WERI-Rb-1 (cell line): ENCODE measurements at regions not wholly inside any gene's neighbourhood (a gene's known extent, or its start where the extent isn't known, plus 50 kb on each side); places are given as distances from the start of the nearest gene placed in this dataset.

Source experiments
- DNase-seq: peaks from one replicate; pipeline ENCODE4 v3.0.0-alpha.2; 2020
- H3K27ac ChIP-seq: fragments of 250-450 bp; sonication (Bioruptor Pico); 2 replicates; pipeline ENCODE4 v1.5.1; 2020; ENCODE audit warnings: mild to moderate bottlenecking, moderate library complexity
- H3K27me3 ChIP-seq: fragments of 250-450 bp; sonication (Bioruptor Pico); 2 replicates; pipeline ENCODE4 v1.5.1; 2021; ENCODE audit warnings: mild to moderate bottlenecking, low read depth, moderate library complexity; ENCODE audit not compliant: insufficient read depth, severe bottlenecking
- H3K36me3 ChIP-seq: fragments of 250-450 bp; sonication (Bioruptor Pico); 2 replicates; pipeline ENCODE4 v1.5.1; 2020; ENCODE audit warnings: mild to moderate bottlenecking, moderate library complexity
- H3K4me3 ChIP-seq: 2 replicates; pipeline ENCODE4 v1.5.1; 2011; ENCODE audit warnings: low read depth, mild to moderate bottlenecking, control low read depth, low read length
- H3K9me3 ChIP-seq: fragments of 250-450 bp; sonication (Bioruptor Pico); 2 replicates; pipeline ENCODE4 v1.5.1; 2021; ENCODE audit warnings: mild to moderate bottlenecking, moderate library complexity; ENCODE audit not compliant: severe bottlenecking
- TF ChIP-seq, protein P1 (sequence below): IDR thresholded peaks from 2 replicates; pipeline ENCODE4 v1.5.1; 2011; ENCODE audit warnings: low read depth, mild to moderate bottlenecking, control low read depth, inconsistent platforms, low read length

- no peak overlapping the region for H3K4me3 ChIP-seq
- H3K27ac ChIP-seq = no peak overlapping the region
- no peak for DNase-seq
Observed at GRCh38 chr13:76637641-76638141, 248.5 kb downstream of the KCTD12 start.

GRCh38 chr13:76636829-76637228 is 249.4 kb downstream of the KCTD12 start:
- Histone ChIP-seq H3K27me3 (no peaks in the 10 kb centered on the region), H3K27ac (no peak overlapping the region), H3K36me3 (no peaks in the 10 kb centered on the region), H3K4me3 (no peak overlapping the region), H3K9me3 (no peaks in the 10 kb centered on the region)
- TF ChIP-seq, protein P1, sequence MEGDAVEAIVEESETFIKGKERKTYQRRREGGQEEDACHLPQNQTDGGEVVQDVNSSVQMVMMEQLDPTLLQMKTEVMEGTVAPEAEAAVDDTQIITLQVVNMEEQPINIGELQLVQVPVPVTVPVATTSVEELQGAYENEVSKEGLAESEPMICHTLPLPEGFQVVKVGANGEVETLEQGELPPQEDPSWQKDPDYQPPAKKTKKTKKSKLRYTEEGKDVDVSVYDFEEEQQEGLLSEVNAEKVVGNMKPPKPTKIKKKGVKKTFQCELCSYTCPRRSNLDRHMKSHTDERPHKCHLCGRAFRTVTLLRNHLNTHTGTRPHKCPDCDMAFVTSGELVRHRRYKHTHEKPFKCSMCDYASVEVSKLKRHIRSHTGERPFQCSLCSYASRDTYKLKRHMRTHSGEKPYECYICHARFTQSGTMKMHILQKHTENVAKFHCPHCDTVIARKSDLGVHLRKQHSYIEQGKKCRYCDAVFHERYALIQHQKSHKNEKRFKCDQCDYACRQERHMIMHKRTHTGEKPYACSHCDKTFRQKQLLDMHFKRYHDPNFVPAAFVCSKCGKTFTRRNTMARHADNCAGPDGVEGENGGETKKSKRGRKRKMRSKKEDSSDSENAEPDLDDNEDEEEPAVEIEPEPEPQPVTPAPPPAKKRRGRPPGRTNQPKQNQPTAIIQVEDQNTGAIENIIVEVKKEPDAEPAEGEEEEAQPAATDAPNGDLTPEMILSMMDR = no peak
- DNase-seq = no peak

More at GRCh38 chr13:76637641-76638141, 248.5 kb downstream of the KCTD12 start:
- H3K9me3 ChIP-seq = no peaks in the 10 kb centered on the region
- H3K36me3 ChIP-seq = no peaks in the 10 kb centered on the region
- TF ChIP-seq, protein P1 = no peak
- no peaks in the 10 kb centered on the region for H3K27me3 ChIP-seq

GRCh38 chr13:76635232-76636230 is 250.7 kb downstream of the KCTD12 start:
- no peak overlapping the region for H3K4me3 ChIP-seq
- no peaks in the 10 kb centered on the region for H3K36me3 ChIP-seq
- H3K9me3 ChIP-seq = no peaks in the 10 kb centered on the region
- H3K27me3 ChIP-seq = no peaks in the 10 kb centered on the region
- no peak overlapping the region for H3K27ac ChIP-seq
- no peak for DNase-seq
- TF ChIP-seq, protein P1 = no peak

- Histone ChIP-seq H3K9me3 (no peaks in the 10 kb centered on the region), H3K36me3 (no peaks in the 10 kb centered on the region), H3K27ac (no peak overlapping the region), H3K27me3 (no peaks in the 10 kb centered on the region), H3K4me3 (no peak overlapping the region)
- TF ChIP-seq, protein P1 = no peak
- no peak for DNase-seq
Observed at GRCh38 chr13:76634431-76635191, 251.6 kb downstream of the KCTD12 start.

DNA sequence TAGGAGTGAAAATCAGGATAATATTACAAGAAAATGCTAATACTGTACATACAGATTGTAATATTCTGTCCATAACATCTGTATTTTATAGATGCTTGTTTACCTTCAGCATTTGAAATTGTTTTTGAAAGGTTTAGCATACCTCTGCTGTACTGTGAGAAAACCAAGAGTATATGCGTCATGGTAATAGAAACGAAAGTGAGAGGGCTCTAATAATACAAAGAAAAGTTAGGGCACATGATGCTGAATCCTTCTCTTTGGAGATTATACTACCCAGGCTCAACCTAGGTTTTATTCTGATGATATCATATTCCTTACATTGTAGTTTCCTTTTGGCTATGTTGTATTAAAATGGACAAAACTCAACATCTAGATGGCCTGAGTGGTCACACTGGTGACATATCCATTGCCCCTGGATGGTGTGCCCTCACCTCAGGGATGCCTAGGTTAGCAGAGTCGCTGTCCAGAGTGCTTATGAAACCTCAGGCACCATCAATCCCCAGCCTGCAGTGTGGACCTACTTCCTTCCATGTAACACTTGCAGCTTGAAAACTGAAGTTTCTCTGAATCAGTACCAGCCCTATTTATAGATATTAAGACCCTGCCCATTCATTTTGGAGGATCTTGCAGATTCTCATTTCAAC is 253.7 kb downstream of the KCTD12 start:
- TF ChIP-seq, protein P1 = no peak
- no peak overlapping the region for H3K4me3 ChIP-seq
- H3K9me3 ChIP-seq = no peaks in the 10 kb centered on the region
- no peak for DNase-seq
- no peak overlapping the region for H3K27ac ChIP-seq
- H3K27me3 ChIP-seq = no peaks in the 10 kb centered on the region
- no peaks in the 10 kb centered on the region for H3K36me3 ChIP-seq
